ENCODE measurements at regions not wholly inside any gene's neighbourhood (a gene's known extent, or its start where the extent isn't known, plus 50 kb on each side); places are given as distances from the start of the nearest gene placed in this dataset.

DNA sequence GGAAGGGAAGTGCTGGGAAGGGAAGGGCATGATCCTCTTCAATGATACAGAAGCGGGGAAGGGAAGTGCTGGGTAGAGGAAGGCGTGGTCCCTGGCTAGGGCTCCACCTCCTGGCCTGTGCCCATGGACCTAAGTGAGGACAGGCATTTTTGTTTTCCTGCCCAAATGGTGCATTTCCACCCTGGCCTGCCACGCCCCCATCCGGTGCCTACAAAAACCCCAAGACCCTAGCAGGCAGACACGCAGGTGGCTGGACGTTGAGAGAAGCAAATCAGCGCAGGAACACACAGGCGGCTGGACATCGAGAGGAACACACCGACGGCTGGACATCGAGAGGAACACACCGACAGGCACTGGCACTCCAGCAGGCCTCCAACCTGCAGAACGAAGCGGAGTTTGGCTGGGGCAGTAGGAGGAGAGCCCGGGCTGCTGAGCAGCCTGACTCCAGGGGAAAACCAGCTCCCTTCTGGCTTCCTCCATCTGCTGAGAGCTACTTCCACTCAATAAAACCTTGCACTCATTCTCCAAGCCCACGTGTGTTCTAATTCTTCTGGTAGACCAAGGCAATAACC is 628.3 kb downstream of the BUD13 start:
- ATAC-seq = peak; percentile 38; the same call in 1 of the 2 replicates
- no peak for DNase-seq (ENCODE audit: low read depth, low spot score)
- BruUV-seq (replicated peaks) = no TSS peak
- Histone ChIP-seq H3K9me3 (ENCODE audit: control insufficient read depth, insufficient read depth, low read depth, low read length) (no peaks in the 10 kb centered on the region), H3K27ac (ENCODE audit: low read length) (no peak overlapping the region), H3K27me3 (ENCODE audit: control insufficient read depth, insufficient read depth, low read length) (peaks cover 11% of the 10 kb centered on the region), H3K36me3 (ENCODE audit: control insufficient read depth, insufficient read depth, low read length) (no peaks in the 10 kb centered on the region), H3K4me1 (ENCODE audit: control insufficient read depth, insufficient read depth, low read length) (no peaks in the 10 kb centered on the region), H3K4me3 (ENCODE audit: low read depth in 2 of 2, low read length in 2 of 2) (no peak overlapping the region)
- in situ Hi-C loops (cut with HindIII; ENCODE audit: low pct_unique_long_range_greater_than_20kb, low sequenced_read_pairs) (no loop called here), intact Hi-C loops (cut with micrococcal nuclease; ENCODE audit: unreplicated experiment) (no loop called here)
- POLR2A ChIA-PET = no interaction called here
- CTCF ChIA-PET = no interaction called here
- TF ChIP-seq SIN3A (IDR thresholded peaks at IDR 0.05; ENCODE audit: borderline replicate concordance, insufficient read depth, low read depth, low read length) = no peak
- no peak for TF ChIP-seq POLR2AphosphoS5 (IDR thresholded peaks at IDR 0.05; ENCODE audit: low read depth, low read length)
- TF ChIP-seq, protein P1, sequence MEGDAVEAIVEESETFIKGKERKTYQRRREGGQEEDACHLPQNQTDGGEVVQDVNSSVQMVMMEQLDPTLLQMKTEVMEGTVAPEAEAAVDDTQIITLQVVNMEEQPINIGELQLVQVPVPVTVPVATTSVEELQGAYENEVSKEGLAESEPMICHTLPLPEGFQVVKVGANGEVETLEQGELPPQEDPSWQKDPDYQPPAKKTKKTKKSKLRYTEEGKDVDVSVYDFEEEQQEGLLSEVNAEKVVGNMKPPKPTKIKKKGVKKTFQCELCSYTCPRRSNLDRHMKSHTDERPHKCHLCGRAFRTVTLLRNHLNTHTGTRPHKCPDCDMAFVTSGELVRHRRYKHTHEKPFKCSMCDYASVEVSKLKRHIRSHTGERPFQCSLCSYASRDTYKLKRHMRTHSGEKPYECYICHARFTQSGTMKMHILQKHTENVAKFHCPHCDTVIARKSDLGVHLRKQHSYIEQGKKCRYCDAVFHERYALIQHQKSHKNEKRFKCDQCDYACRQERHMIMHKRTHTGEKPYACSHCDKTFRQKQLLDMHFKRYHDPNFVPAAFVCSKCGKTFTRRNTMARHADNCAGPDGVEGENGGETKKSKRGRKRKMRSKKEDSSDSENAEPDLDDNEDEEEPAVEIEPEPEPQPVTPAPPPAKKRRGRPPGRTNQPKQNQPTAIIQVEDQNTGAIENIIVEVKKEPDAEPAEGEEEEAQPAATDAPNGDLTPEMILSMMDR (IDR thresholded peaks at IDR 0.05) = no peak
- TF ChIP-seq TCF7L2 (IDR thresholded peaks at IDR 0.05; ENCODE audit: low read depth, low read length) = no peak

DNA sequence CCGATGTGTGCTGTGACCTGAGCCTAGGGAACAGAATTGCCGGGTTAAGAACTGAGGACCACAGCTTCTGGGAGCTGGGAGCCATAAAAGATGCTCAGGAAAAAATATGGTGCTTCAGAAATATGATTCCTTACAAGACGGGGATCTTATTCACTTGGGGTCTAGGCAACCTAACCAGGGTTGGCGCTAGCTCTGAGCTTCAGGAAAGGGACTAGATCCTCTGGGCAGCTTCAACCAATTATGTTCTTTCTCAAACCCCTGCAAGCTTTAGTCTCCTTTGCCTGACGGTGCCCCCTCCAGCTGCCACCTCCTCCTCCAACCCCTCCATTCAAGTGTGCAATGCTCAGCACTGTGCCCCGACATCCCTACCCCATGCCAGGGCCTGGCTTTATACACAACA is 634.1 kb upstream of the CADM1 start:
- Histone ChIP-seq H3K36me3 (ENCODE audit: control insufficient read depth, insufficient read depth, low read length) (no peaks in the 10 kb centered on the region), H3K4me3 (ENCODE audit: low read depth in 2 of 2, low read length in 2 of 2) (no peak overlapping the region), H3K27me3 (ENCODE audit: control insufficient read depth, insufficient read depth, low read length) (peaks cover 7% of the 10 kb centered on the region), H3K27ac (ENCODE audit: low read length) (no peak overlapping the region), H3K4me1 (ENCODE audit: control insufficient read depth, insufficient read depth, low read length) (no peaks in the 10 kb centered on the region), H3K9me3 (ENCODE audit: control insufficient read depth, insufficient read depth, low read depth, low read length) (no peaks in the 10 kb centered on the region)
- CTCF ChIA-PET = no interaction called here
- ATAC-seq = no peak
- POLR2A ChIA-PET = no interaction called here
- DNase-seq (ENCODE audit: low read depth, low spot score) = no peak
- BruUV-seq (replicated peaks) = no TSS peak
- intact Hi-C loops (cut with micrococcal nuclease; ENCODE audit: unreplicated experiment) (no loop called here), in situ Hi-C loops (cut with HindIII; ENCODE audit: low pct_unique_long_range_greater_than_20kb, low sequenced_read_pairs) (no loop called here)
- TF ChIP-seq, protein P2, sequence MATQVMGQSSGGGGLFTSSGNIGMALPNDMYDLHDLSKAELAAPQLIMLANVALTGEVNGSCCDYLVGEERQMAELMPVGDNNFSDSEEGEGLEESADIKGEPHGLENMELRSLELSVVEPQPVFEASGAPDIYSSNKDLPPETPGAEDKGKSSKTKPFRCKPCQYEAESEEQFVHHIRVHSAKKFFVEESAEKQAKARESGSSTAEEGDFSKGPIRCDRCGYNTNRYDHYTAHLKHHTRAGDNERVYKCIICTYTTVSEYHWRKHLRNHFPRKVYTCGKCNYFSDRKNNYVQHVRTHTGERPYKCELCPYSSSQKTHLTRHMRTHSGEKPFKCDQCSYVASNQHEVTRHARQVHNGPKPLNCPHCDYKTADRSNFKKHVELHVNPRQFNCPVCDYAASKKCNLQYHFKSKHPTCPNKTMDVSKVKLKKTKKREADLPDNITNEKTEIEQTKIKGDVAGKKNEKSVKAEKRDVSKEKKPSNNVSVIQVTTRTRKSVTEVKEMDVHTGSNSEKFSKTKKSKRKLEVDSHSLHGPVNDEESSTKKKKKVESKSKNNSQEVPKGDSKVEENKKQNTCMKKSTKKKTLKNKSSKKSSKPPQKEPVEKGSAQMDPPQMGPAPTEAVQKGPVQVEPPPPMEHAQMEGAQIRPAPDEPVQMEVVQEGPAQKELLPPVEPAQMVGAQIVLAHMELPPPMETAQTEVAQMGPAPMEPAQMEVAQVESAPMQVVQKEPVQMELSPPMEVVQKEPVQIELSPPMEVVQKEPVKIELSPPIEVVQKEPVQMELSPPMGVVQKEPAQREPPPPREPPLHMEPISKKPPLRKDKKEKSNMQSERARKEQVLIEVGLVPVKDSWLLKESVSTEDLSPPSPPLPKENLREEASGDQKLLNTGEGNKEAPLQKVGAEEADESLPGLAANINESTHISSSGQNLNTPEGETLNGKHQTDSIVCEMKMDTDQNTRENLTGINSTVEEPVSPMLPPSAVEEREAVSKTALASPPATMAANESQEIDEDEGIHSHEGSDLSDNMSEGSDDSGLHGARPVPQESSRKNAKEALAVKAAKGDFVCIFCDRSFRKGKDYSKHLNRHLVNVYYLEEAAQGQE (IDR thresholded peaks at IDR 0.05; ENCODE audit: insufficient read depth in 1 of 2, low read depth in 2 of 2, low read length in 1 of 2) = no peak

DNA sequence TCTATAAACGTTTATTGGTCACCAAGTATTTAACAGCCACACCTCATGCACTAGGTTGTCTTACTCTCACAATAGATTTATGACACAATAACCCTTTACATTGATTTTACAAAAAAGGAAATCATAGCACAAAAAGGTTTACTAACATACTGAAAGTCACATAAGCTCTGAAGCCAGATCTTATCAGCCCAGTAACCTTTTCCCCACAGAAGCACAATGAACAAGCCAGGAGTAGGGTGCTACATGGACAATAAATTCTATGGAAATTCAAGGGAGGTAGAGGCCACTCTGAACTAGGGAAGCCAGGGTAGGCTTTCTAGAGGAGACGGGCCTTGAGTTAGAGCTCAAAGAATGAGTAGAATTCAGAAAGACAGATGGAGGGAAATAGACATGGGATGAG is 633.5 kb upstream of the CADM1 start:
- ATAC-seq = no peak
- no peaks in the 10 kb centered on the region for H3K4me1 ChIP-seq (ENCODE audit: control insufficient read depth, insufficient read depth, low read length)
- H3K9me3 ChIP-seq (ENCODE audit: control insufficient read depth, insufficient read depth, low read depth, low read length) = no peaks in the 10 kb centered on the region
- no peak for DNase-seq (ENCODE audit: low read depth, low spot score)
- CTCF ChIA-PET = no interaction called here
- H3K27ac ChIP-seq (ENCODE audit: low read length) = no peak overlapping the region
- no peak overlapping the region for H3K4me3 ChIP-seq (ENCODE audit: low read depth in 2 of 2, low read length in 2 of 2)
- in situ Hi-C loops (cut with HindIII; ENCODE audit: low pct_unique_long_range_greater_than_20kb, low sequenced_read_pairs) (no loop called here), intact Hi-C loops (cut with micrococcal nuclease; ENCODE audit: unreplicated experiment) (no loop called here)
- no peak for TF ChIP-seq POLR2AphosphoS5 (IDR thresholded peaks at IDR 0.05; ENCODE audit: low read depth, low read length)
- TF ChIP-seq, protein P2 (IDR thresholded peaks at IDR 0.05; ENCODE audit: insufficient read depth in 1 of 2, low read depth in 2 of 2, low read length in 1 of 2) = no peak
- TF ChIP-seq, protein P1 (IDR thresholded peaks at IDR 0.05) = no peak
- no peak for TF ChIP-seq TCF7L2 (IDR thresholded peaks at IDR 0.05; ENCODE audit: low read depth, low read length)
- H3K36me3 ChIP-seq (ENCODE audit: control insufficient read depth, insufficient read depth, low read length) = no peaks in the 10 kb centered on the region
- peaks cover 7% of the 10 kb centered on the region for H3K27me3 ChIP-seq (ENCODE audit: control insufficient read depth, insufficient read depth, low read length)
- POLR2A ChIA-PET = no interaction called here
- no TSS peak for BruUV-seq (replicated peaks)
